ENCODE measurements at regions not wholly inside any gene's neighbourhood (a gene's known extent, or its start where the extent isn't known, plus 50 kb on each side); places are given as distances from the start of the nearest gene placed in this dataset.
A peak's percentile ranks its signal among the peaks of the same experiment; 100 is the strongest.

GRCh38 chr2:45312275-45312674 is 298.8 kb downstream of the SRBD1 start:
- H3K27ac Mint-ChIP-seq (ENCODE audit: unreplicated experiment) = no peak overlapping the region
- no peak for DNase-seq (ENCODE audit: low read depth, low spot score)
- no peaks in the 10 kb centered on the region for H3K9me3 Mint-ChIP-seq
- H3K36me3 Mint-ChIP-seq (ENCODE audit: low read depth) = no peaks in the 10 kb centered on the region
- no peaks in the 10 kb centered on the region for H3K4me1 Mint-ChIP-seq
- H3K27me3 Mint-ChIP-seq (ENCODE audit: low read depth) = no peaks in the 10 kb centered on the region
- TF ChIP-seq CTCF (conservative IDR thresholded peaks at IDR 0.05) = no peak
- H3K4me3 Mint-ChIP-seq = no peak overlapping the region

- Mint-ChIP-seq H3K4me3 (no peak overlapping the region), H3K27me3 (ENCODE audit: low read depth) (no peaks in the 10 kb centered on the region), H3K36me3 (ENCODE audit: low read depth) (no peaks in the 10 kb centered on the region), H3K4me1 (no peaks in the 10 kb centered on the region), H3K9me3 (no peaks in the 10 kb centered on the region), H3K27ac (ENCODE audit: unreplicated experiment) (peak overlapping the region; percentile 32)
- DNase-seq (ENCODE audit: low read depth, low spot score) = no peak
- no peak for TF ChIP-seq CTCF (conservative IDR thresholded peaks at IDR 0.05)
These were observed 299.5 kb downstream of the SRBD1 start for GRCh38 chr2:45311559-45311958.

- no peaks in the 10 kb centered on the region for H3K9me3 Mint-ChIP-seq
- no peaks in the 10 kb centered on the region for H3K36me3 Mint-ChIP-seq (ENCODE audit: low read depth)
- no peak for DNase-seq (ENCODE audit: low read depth, low spot score)
- no peak overlapping the region for H3K27ac Mint-ChIP-seq (ENCODE audit: unreplicated experiment)
- H3K4me3 Mint-ChIP-seq = no peak overlapping the region
- no peaks in the 10 kb centered on the region for H3K4me1 Mint-ChIP-seq
- no peaks in the 10 kb centered on the region for H3K27me3 Mint-ChIP-seq (ENCODE audit: low read depth)
- no peak for TF ChIP-seq CTCF (conservative IDR thresholded peaks at IDR 0.05)
These were observed 297.9 kb upstream of the SIX2 start for GRCh38 chr2:45307147-45307546.

- H3K4me1 Mint-ChIP-seq = no peaks in the 10 kb centered on the region
- TF ChIP-seq CTCF (conservative IDR thresholded peaks at IDR 0.05) = no peak
- H3K9me3 Mint-ChIP-seq = no peaks in the 10 kb centered on the region
- no peak overlapping the region for H3K4me3 Mint-ChIP-seq
- no peak overlapping the region for H3K27ac Mint-ChIP-seq (ENCODE audit: unreplicated experiment)
- no peaks in the 10 kb centered on the region for H3K27me3 Mint-ChIP-seq (ENCODE audit: low read depth)
- no peaks in the 10 kb centered on the region for H3K36me3 Mint-ChIP-seq (ENCODE audit: low read depth)
- no peak for DNase-seq (ENCODE audit: low read depth, low spot score)
These were observed 296.3 kb upstream of the SIX2 start for GRCh38 chr2:45305599-45305998.

GRCh38 chr2:45303417-45304202 is 294.4 kb upstream of the SIX2 start:
- DNase-seq (ENCODE audit: low read depth, low spot score) = no peak
- no peaks in the 10 kb centered on the region for H3K4me1 Mint-ChIP-seq
- no peak overlapping the region for H3K4me3 Mint-ChIP-seq
- H3K36me3 Mint-ChIP-seq (ENCODE audit: low read depth) = no peaks in the 10 kb centered on the region
- no peak for TF ChIP-seq CTCF (conservative IDR thresholded peaks at IDR 0.05)
- no peak overlapping the region for H3K27ac Mint-ChIP-seq (ENCODE audit: unreplicated experiment)
- no peaks in the 10 kb centered on the region for H3K27me3 Mint-ChIP-seq (ENCODE audit: low read depth)
- no peaks in the 10 kb centered on the region for H3K9me3 Mint-ChIP-seq

Data from neural crest cell (in vitro differentiated cells).